ENCODE measurements at regions not wholly inside any gene's neighbourhood (a gene's known extent, or its start where the extent isn't known, plus 50 kb on each side); places are given as distances from the start of the nearest gene placed in this dataset.

GRCh38 chr2:120684289-120685065, 51.2 kb upstream of the GLI2 start:
- no peak for DNase-seq

- DNase-seq, result no peak
Observed at GRCh38 chr2:120685066-120685973, 50.3 kb upstream of the GLI2 start.

Measured in NCI-H345 (cell line).